Common myeloid progenitor, CD34-positive (primary cell): ENCODE measurements at regions not wholly inside any gene's neighbourhood (a gene's known extent, or its start where the extent isn't known, plus 50 kb on each side); places are given as distances from the start of the nearest gene placed in this dataset.

Experiments
- CTCF ChIA-PET: fragments of 350-600 bp; sonication (Branson Sonifier 250); formaldehyde crosslinking; loops from one replicate; lab custom pipeline; 2021; ENCODE audit warnings: antibody characterized with exemption; lab: Charles Lee
- POLR2A ChIA-PET: fragments of 350-600 bp; sonication (Branson Sonifier 250); formaldehyde crosslinking; loops from one replicate; lab custom pipeline; 2021; ENCODE audit warnings: antibody characterized with exemption; lab: Charles Lee
- DNase-seq, 3 donors: peaks; one replicate each; pipeline versions ENCODE4 v3.0.0 to v3.0.0-alpha.2; 2013
- H3K27ac ChIP-seq, 2 experiments: 1 replicate in 1 of 2; 2 replicates in 1 of 2; pipeline ENCODE4 v1.7.0; 2013; ENCODE audit warnings: inconsistent platforms in 2 of 2, low read length in 2 of 2, mild to moderate bottlenecking in 2 of 2, low read depth in 1 of 2, moderate library complexity in 1 of 2; ENCODE audit not compliant: severe bottlenecking in 2 of 2, insufficient read depth in 1 of 2, poor library complexity in 1 of 2
- H3K27me3 ChIP-seq, 5 experiments: replicated peaks in 2 of 5; 1 replicate in 3 of 5; 2 replicates in 2 of 5; pipeline versions ENCODE4 v1.6.1 to v1.7.0; 2013; ENCODE audit warnings: low read length in 4 of 5, mild to moderate bottlenecking in 2 of 5, moderate library complexity in 2 of 5, inconsistent platforms in 1 of 5; ENCODE audit not compliant: insufficient read depth in 5 of 5, control insufficient read depth in 4 of 5
- H3K36me3 ChIP-seq, 4 experiments: 1 replicate in 2 of 4; 2 replicates in 2 of 4; pipeline versions ENCODE4 v1.6.1 to v1.7.0; 2013; ENCODE audit warnings: low read length in 3 of 4, control low read depth in 1 of 4, mild to moderate bottlenecking in 1 of 4; ENCODE audit not compliant: control insufficient read depth in 4 of 4, insufficient read depth in 4 of 4
- H3K4me1 ChIP-seq, 4 experiments: 1 replicate in 3 of 4; 2 replicates in 1 of 4; pipeline versions ENCODE4 v1.6.1 to v1.7.1; 2013; ENCODE audit warnings: low read length in 3 of 4, mild to moderate bottlenecking in 3 of 4, control low read depth in 1 of 4, inconsistent platforms in 1 of 4, moderate library complexity in 1 of 4; ENCODE audit not compliant: control insufficient read depth in 4 of 4, insufficient read depth in 4 of 4; ENCODE audit errors: control extremely low read depth in 1 of 4
- H3K4me3 ChIP-seq, 7 experiments: 1 replicate in 4 of 7; 2 replicates in 3 of 7; pipeline versions ENCODE4 v1.5.1 to v1.7.0; 2013; ENCODE audit warnings: mild to moderate bottlenecking in 7 of 7, low read length in 6 of 7, moderate library complexity in 6 of 7, inconsistent platforms in 2 of 7, low read depth in 2 of 7, control low read depth in 1 of 7; ENCODE audit not compliant: insufficient read depth in 4 of 7, control insufficient read depth in 1 of 7; ENCODE audit errors: extremely low read depth in 1 of 7
- H3K9me3 ChIP-seq, 5 experiments: 1 replicate in 4 of 5; 2 replicates in 1 of 5; pipeline versions ENCODE4 v1.6.1 to v1.7.1; 2013; ENCODE audit warnings: low read length in 4 of 5, mild to moderate bottlenecking in 2 of 5, inconsistent platforms in 1 of 5, low read depth in 1 of 5, moderate library complexity in 1 of 5; ENCODE audit not compliant: control insufficient read depth in 4 of 5, insufficient read depth in 2 of 5; ENCODE audit errors: control extremely low read depth in 1 of 5
- WGBS: methylation state at CpG from one replicate; pipeline ENCODE4 v1.1.5; 2013; ENCODE audit not compliant: insufficient coverage; 5-methylcytosine and 5-hydroxymethylcytosine counted together

GRCh38 chr9:130772185-130772584 is 62.9 kb upstream of the ABL1 start:
- no peaks in the 10 kb centered on the region for H3K36me3 ChIP-seq
- DNase-seq: no peak
- H3K9me3 ChIP-seq: peaks cover 0 to 11% (median 0%) of the 10 kb centered on the region in 5 experiments
- 100% methylated on average over 3 of the region's 3 CpGs for WGBS
- ChIA-PET POLR2A (no interaction called here), CTCF (interaction anchor here (1.1 to 7.4 kb wide), 8 partner anchors 14 to 192 kb away, joined by 3 to 101 read pairs (median 6); no protein-coding TSS in a partner anchor)
- H3K4me3 ChIP-seq: no peak overlapping the region
- no peak overlapping the region for H3K27ac ChIP-seq
- H3K27me3 ChIP-seq: no peaks in the 10 kb centered on the region
- peaks cover 3 to 18% (median 8%) of the 10 kb centered on the region in 4 experiments for H3K4me1 ChIP-seq

- H3K27ac ChIP-seq: no peak overlapping the region
- H3K4me1 ChIP-seq: no peaks in the 10 kb centered on the region
- WGBS: 97% methylated on average over 3 of the region's 3 CpGs
- ChIA-PET CTCF (interaction anchor here (1.0 to 2.9 kb wide), 6 partner anchors 9 to 91 kb away, joined by 3 to 15 read pairs (median 6); no protein-coding TSS in a partner anchor), POLR2A (no interaction called here)
- H3K9me3 ChIP-seq: peaks cover 0 to 11% (median 0%) of the 10 kb centered on the region in 5 experiments
- no peaks in the 10 kb centered on the region for H3K27me3 ChIP-seq
- no peaks in the 10 kb centered on the region for H3K36me3 ChIP-seq
- H3K4me3 ChIP-seq: no peak overlapping the region
- no peak for DNase-seq
Observed at GRCh38 chr9:130774183-130774582, 60.9 kb upstream of the ABL1 start.

GRCh38 chr9:130775336-130775991 is 59.6 kb upstream of the ABL1 start:
- no peak overlapping the region for H3K27ac ChIP-seq

GRCh38 chr9:130779153-130779855 is 55.8 kb upstream of the ABL1 start:
- Histone ChIP-seq H3K9me3 (peaks cover 0 to 11% (median 0%) of the 10 kb centered on the region in 5 experiments), H3K4me3 (no peak overlapping the region), H3K4me1 (no peaks in the 10 kb centered on the region), H3K27ac (no peak overlapping the region), H3K27me3 (no peaks in the 10 kb centered on the region), H3K36me3 (no peaks in the 10 kb centered on the region)
- POLR2A ChIA-PET: no interaction called here
- CTCF ChIA-PET: interaction anchor here (1.0 kb wide), 1 partner anchor 84 kb away, joined by 4 read pairs; no protein-coding TSS in a partner anchor
- 94% methylated on average over 6 of the region's 9 CpGs for WGBS
- DNase-seq: no peak

More at GRCh38 chr9:130775336-130775991, 59.6 kb upstream of the ABL1 start:
- Histone ChIP-seq H3K36me3 (no peaks in the 10 kb centered on the region), H3K4me3 (no peak overlapping the region), H3K9me3 (peaks cover 0 to 11% (median 0%) of the 10 kb centered on the region in 5 experiments), H3K27me3 (no peaks in the 10 kb centered on the region), H3K4me1 (no peaks in the 10 kb centered on the region)
- ChIA-PET POLR2A (no interaction called here), CTCF (interaction anchor here (1.0 to 2.9 kb wide), 11 partner anchors 9 to 95 kb away, joined by 3 to 15 read pairs (median 4); no protein-coding TSS in a partner anchor)
- no peak for DNase-seq
- 100% methylated on average over 2 of the region's 5 CpGs for WGBS

GRCh38 chr9:130780415-130780814 is 54.6 kb upstream of the ABL1 start:
- H3K36me3 ChIP-seq: no peaks in the 10 kb centered on the region
- H3K9me3 ChIP-seq: peaks cover 0 to 6% (median 0%) of the 10 kb centered on the region in 5 experiments
- no CpG with 5 or more reads among the region's 4 CpGs for WGBS
- POLR2A ChIA-PET: no interaction called here
- H3K27me3 ChIP-seq: no peaks in the 10 kb centered on the region
- H3K27ac ChIP-seq: no peak overlapping the region
- H3K4me1 ChIP-seq: no peaks in the 10 kb centered on the region
- DNase-seq: no peak
- no peak overlapping the region for H3K4me3 ChIP-seq
- CTCF ChIA-PET: interaction anchor here (1.7 kb wide), 1 partner anchor 79 kb away, joined by 5 read pairs; no protein-coding TSS in a partner anchor

GRCh38 chr9:130780865-130781504 is 54.1 kb upstream of the ABL1 start:
- POLR2A ChIA-PET: no interaction called here
- peaks cover 0 to 2% (median 0%) of the 10 kb centered on the region in 4 experiments for H3K4me1 ChIP-seq
- no peaks in the 10 kb centered on the region for H3K36me3 ChIP-seq
- CTCF ChIA-PET: interaction anchor here (0.6 to 1.7 kb wide), 3 partner anchors 14 to 79 kb away, joined by 3 to 5 read pairs (median 5); no protein-coding TSS in a partner anchor
- 100% methylated on average over 4 of the region's 9 CpGs for WGBS
- no peak for DNase-seq
- no peak overlapping the region for H3K27ac ChIP-seq
- peaks cover 0 to 1% (median 0%) of the 10 kb centered on the region in 5 experiments for H3K9me3 ChIP-seq
- no peak overlapping the region for H3K4me3 ChIP-seq
- no peaks in the 10 kb centered on the region for H3K27me3 ChIP-seq
